SK-N-SH (cell line): ENCODE measurements at regions not wholly inside any gene's neighbourhood (a gene's known extent, or its start where the extent isn't known, plus 50 kb on each side); places are given as distances from the start of the nearest gene placed in this dataset.

ENCODE experiments used
- CTCF ChIA-PET: fragments of 300-600, 350-600 bp; formaldehyde crosslinking; extraction: SDS; loops from one replicate; lab custom pipeline; 2021; lab: Yijun Ruan, JAX
- POLR2A ChIA-PET: fragments of 350-600 bp; sonication (Branson Sonifier 250); formaldehyde crosslinking; extraction: SDS; loops from one replicate; lab custom pipeline; 2020; ENCODE audit warnings: antibody characterized with exemption, inconsistent platforms; lab: Yijun Ruan, JAX
- DNase-seq: peaks from one replicate; pipeline ENCODE4 v3.0.0; 2012
- H2AFZ ChIP-seq: fragments of 200-600 bp; sonication (generic); 2 replicates; pipeline ENCODE4 v1.8.1; 2016; ENCODE audit warnings: antibody characterized with exemption, mild to moderate bottlenecking, low read depth
- H3F3A ChIP-seq: fragments of 200-600 bp; sonication (generic); replicated peaks from 2 replicates; pipeline ENCODE3; 2016; ENCODE audit warnings: antibody characterized with exemption, mild to moderate bottlenecking; ENCODE audit not compliant: insufficient read depth
- H3K27ac ChIP-seq, 2 experiments: fragments of 200-500 bp in 1 of 2; fragments of 200-600 bp in 1 of 2; sonication (Bioruptor generic) in 1 of 2; sonication (generic), shearing (Covaris generic) in 1 of 2; 2 replicates each; pipeline versions ENCODE4 v1.5.1 to v1.6.1; 2014 to 2016; ENCODE audit warnings: low read depth in 2 of 2, inconsistent platforms in 1 of 2, low read length in 1 of 2, mild to moderate bottlenecking in 1 of 2, mixed read lengths in 1 of 2
- H3K27me3 ChIP-seq: fragments of 200-600 bp; sonication (generic), shearing (Covaris generic); 2 replicates; pipeline ENCODE4 v1.6.1; 2016; ENCODE audit warnings: mixed run types; ENCODE audit not compliant: insufficient read depth
- H3K36me3 ChIP-seq, 2 experiments: fragments of 200-500 bp in 1 of 2; fragments of 200-600 bp in 1 of 2; sonication (Bioruptor generic) in 1 of 2; sonication (generic) in 1 of 2; replicated peaks in 1 of 2; 2 replicates each; pipeline versions ENCODE3 to v1.5.1; 2014 to 2016; ENCODE audit warnings: low read length in 1 of 2, mild to moderate bottlenecking in 1 of 2; ENCODE audit not compliant: insufficient read depth in 2 of 2, control insufficient read depth in 1 of 2
- H3K4me1 ChIP-seq, 2 experiments: fragments of 200-500 bp in 1 of 2; fragments of 200-600 bp in 1 of 2; sonication (Bioruptor generic) in 1 of 2; sonication (generic), shearing (Covaris generic) in 1 of 2; 2 replicates each; pipeline versions ENCODE4 v1.5.1 to v1.6.1; 2014 to 2016; ENCODE audit warnings: low read depth in 1 of 2, low read length in 1 of 2, mixed run types in 1 of 2; ENCODE audit not compliant: insufficient read depth in 2 of 2, control insufficient read depth in 1 of 2
- H3K4me2 ChIP-seq: fragments of 200-600 bp; sonication (generic), shearing (Covaris generic); 2 replicates; pipeline ENCODE4 v1.6.1; 2017; ENCODE audit warnings: mixed run types
- H3K4me3 ChIP-seq, 2 experiments: fragments of 200-500 bp in 1 of 2; fragments of 200-600 bp in 1 of 2; sonication (Bioruptor generic) in 1 of 2; sonication (generic), shearing (Covaris generic) in 1 of 2; 2 replicates each; pipeline versions ENCODE4 v1.5.1 to v1.8.1; 2014 to 2016; ENCODE audit warnings: low read depth in 2 of 2, inconsistent platforms in 1 of 2, low read length in 1 of 2, mild to moderate bottlenecking in 1 of 2, mixed read lengths in 1 of 2, moderate library complexity in 1 of 2
- H3K79me2 ChIP-seq: fragments of 200-600 bp; sonication (generic); 2 replicates; pipeline ENCODE4 v1.8.1; 2017; ENCODE audit warnings: mild to moderate bottlenecking; ENCODE audit not compliant: insufficient read depth
- H3K9ac ChIP-seq: fragments of 200-600 bp; sonication (generic); 2 replicates; pipeline ENCODE4 v1.6.1; 2017; ENCODE audit warnings: mixed run types
- H3K9me2 ChIP-seq: fragments of 200-600 bp; sonication (generic); 2 replicates; pipeline ENCODE4 v1.6.1; 2017; ENCODE audit warnings: mixed run types
- H3K9me3 ChIP-seq: fragments of 200-600 bp; sonication (generic); 2 replicates; pipeline ENCODE4 v1.6.1; 2017; ENCODE audit warnings: mixed run types, mild to moderate bottlenecking, moderate library complexity
- H4K20me1 ChIP-seq: fragments of 200-600 bp; sonication (generic); 2 replicates; pipeline ENCODE4 v1.6.1; 2017; ENCODE audit warnings: mild to moderate bottlenecking, mixed run types; ENCODE audit not compliant: insufficient read depth
- CHD2 ChIP-seq: fragments of 150-350 bp; IDR thresholded peaks from 2 replicates; pipeline ENCODE4 v1.6.1; 2018; ENCODE audit warnings: low read length; ENCODE audit not compliant: partially characterized antibody
- EZH2phosphoT487 ChIP-seq: fragments of 200-600 bp; sonication (generic); IDR thresholded peaks from 2 replicates; pipeline ENCODE4 v1.6.1; 2017; ENCODE audit warnings: low read depth, mixed run types, mild to moderate bottlenecking, antibody characterized with exemption, moderate library complexity, borderline replicate concordance
- FOSL2 ChIP-seq: IDR thresholded peaks from 2 replicates; pipeline ENCODE4 v1.4.0; 2012; ENCODE audit warnings: low read depth, mild to moderate bottlenecking, moderate library complexity, borderline replicate concordance
- GABPA ChIP-seq: IDR thresholded peaks from 2 replicates; pipeline ENCODE4 v1.4.0; 2012; ENCODE audit warnings: low read depth, mild to moderate bottlenecking
- JUND ChIP-seq: IDR thresholded peaks from 2 replicates; pipeline ENCODE4 v1.4.0; 2012
- POLR2AphosphoS5 ChIP-seq: IDR thresholded peaks from 2 replicates; pipeline ENCODE4 v1.6.1; 2012; ENCODE audit warnings: low read depth, low read length
- RAD21 ChIP-seq: IDR thresholded peaks from 2 replicates; pipeline ENCODE4 v1.6.1; 2012; ENCODE audit warnings: mild to moderate bottlenecking, low read length
- WGBS: methylation state at CpG from one replicate; pipeline ENCODE4 v1.1.6; 2017; ENCODE audit warnings: low lambda C conversion rate; 5-methylcytosine and 5-hydroxymethylcytosine counted together
- TF ChIP-seq, protein P1 (sequence below): IDR thresholded peaks from 2 replicates; pipeline ENCODE4 v1.4.0; 2012; ENCODE audit warnings: low read depth
- TF ChIP-seq, protein P2 (sequence below): IDR thresholded peaks from 2 replicates; pipeline ENCODE4 v1.4.0; 2012; ENCODE audit warnings: low read depth, borderline replicate concordance

DNA sequence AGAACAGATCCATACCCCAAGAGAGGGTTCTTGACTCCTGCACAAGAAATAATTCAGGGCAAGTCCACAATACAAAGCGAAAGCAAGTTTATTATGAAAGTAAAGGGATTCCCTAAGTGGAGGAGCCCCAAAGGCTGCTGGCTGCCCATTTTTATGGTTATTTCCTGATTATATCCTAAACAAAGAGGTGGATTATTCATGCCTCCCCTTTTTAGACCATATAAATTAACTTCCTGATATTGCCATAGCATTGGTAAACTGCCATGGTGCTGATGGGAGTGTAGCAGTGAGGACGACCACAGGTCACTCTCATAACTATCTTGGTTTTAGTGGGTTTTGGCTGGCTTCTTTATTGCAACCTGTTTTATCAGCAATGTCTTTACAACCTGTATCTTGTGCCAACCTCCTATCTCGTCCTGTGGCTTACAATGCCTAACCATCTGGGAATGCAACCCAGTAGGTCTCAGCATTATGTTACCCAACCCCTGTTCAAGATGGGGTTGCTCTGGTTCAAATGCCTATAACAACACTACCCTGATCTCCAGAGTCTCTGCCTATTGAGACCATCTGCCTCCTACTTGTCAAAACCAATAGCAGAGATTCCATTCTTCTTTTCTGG is 154.4 kb upstream of the GRAMD2B start:
- ChIA-PET CTCF (interaction anchor here (0.6 kb wide), 1 partner anchor 13 kb away, joined by 3 read pairs; no protein-coding TSS in a partner anchor), POLR2A (no interaction called here)
- Histone ChIP-seq H3K9me2 (no peaks in the 10 kb centered on the region), H3K4me3 (no peak overlapping the region), H3K4me2 (no peak overlapping the region), H3K79me2 (no peaks in the 10 kb centered on the region), H4K20me1 (no peaks in the 10 kb centered on the region), H3K27ac (no peak overlapping the region), H3F3A (no peaks in the 10 kb centered on the region), H3K4me1 (peaks cover 0 to 3% of the 10 kb centered on the region in 2 experiments; a peak in 2 of 4 replicates), H3K9ac (no peak overlapping the region), H3K9me3 (no peaks in the 10 kb centered on the region), H2AFZ (no peak overlapping the region), H3K27me3 (no peaks in the 10 kb centered on the region), H3K36me3 (no peaks in the 10 kb centered on the region)
- 45% methylated on average over 3 of the region's 3 CpGs for WGBS
- TF ChIP-seq, protein P1, sequence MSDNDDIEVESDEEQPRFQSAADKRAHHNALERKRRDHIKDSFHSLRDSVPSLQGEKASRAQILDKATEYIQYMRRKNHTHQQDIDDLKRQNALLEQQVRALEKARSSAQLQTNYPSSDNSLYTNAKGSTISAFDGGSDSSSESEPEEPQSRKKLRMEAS: no peak
- TF ChIP-seq JUND: no peak
- no peak for TF ChIP-seq POLR2AphosphoS5
- TF ChIP-seq RAD21: no peak
- TF ChIP-seq, protein P2, sequence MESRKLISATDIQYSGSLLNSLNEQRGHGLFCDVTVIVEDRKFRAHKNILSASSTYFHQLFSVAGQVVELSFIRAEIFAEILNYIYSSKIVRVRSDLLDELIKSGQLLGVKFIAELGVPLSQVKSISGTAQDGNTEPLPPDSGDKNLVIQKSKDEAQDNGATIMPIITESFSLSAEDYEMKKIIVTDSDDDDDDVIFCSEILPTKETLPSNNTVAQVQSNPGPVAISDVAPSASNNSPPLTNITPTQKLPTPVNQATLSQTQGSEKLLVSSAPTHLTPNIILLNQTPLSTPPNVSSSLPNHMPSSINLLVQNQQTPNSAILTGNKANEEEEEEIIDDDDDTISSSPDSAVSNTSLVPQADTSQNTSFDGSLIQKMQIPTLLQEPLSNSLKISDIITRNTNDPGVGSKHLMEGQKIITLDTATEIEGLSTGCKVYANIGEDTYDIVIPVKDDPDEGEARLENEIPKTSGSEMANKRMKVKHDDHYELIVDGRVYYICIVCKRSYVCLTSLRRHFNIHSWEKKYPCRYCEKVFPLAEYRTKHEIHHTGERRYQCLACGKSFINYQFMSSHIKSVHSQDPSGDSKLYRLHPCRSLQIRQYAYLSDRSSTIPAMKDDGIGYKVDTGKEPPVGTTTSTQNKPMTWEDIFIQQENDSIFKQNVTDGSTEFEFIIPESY: no peak
- TF ChIP-seq EZH2phosphoT487: no peak
- TF ChIP-seq CHD2: no peak
- TF ChIP-seq GABPA: no peak
- no peak for DNase-seq

DNA sequence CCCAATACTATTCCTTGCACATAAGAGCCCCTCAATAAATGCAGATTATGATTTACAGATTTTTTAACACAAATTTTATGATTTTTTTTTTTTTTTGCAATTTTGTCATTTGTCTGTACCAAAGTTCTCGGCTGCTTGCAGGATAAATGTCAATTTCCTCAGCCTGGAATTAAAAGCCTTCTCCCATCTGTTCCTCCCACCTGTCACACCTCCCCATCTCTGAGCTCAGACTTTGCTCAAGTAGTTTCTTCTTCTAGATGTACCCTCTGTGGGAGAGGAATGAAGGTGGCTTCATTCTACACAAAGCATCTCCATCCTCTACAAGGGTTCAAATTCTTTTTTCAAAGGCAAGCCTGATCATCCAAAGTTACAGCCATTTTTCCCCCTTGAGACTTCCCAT is 153.7 kb upstream of the GRAMD2B start:
- no peak overlapping the region for H3K9ac ChIP-seq
- TF ChIP-seq EZH2phosphoT487: no peak
- TF ChIP-seq FOSL2: no peak
- H3K4me3 ChIP-seq: no peak overlapping the region
- H3K9me3 ChIP-seq: no peaks in the 10 kb centered on the region
- H3K79me2 ChIP-seq: no peaks in the 10 kb centered on the region
- H3K9me2 ChIP-seq: no peaks in the 10 kb centered on the region
- CTCF ChIA-PET: interaction anchor here (0.6 kb wide), 1 partner anchor 12 kb away, joined by 3 read pairs; no protein-coding TSS in a partner anchor
- POLR2A ChIA-PET: no interaction called here
- no peaks in the 10 kb centered on the region for H3F3A ChIP-seq
- H3K27ac ChIP-seq: no peak overlapping the region
- H4K20me1 ChIP-seq: no peaks in the 10 kb centered on the region
- no peaks in the 10 kb centered on the region for H3K36me3 ChIP-seq
- no peaks in the 10 kb centered on the region for H3K27me3 ChIP-seq
- DNase-seq: no peak
- H2AFZ ChIP-seq: no peak overlapping the region
- peaks cover 0 to 3% of the 10 kb centered on the region in 2 experiments; a peak in 2 of 4 replicates for H3K4me1 ChIP-seq
- H3K4me2 ChIP-seq: no peak overlapping the region
- WGBS: 50% methylated on average over 1 of the region's 1 CpG
